ENCODE measurements at regions not wholly inside any gene's neighbourhood (a gene's known extent, or its start where the extent isn't known, plus 50 kb on each side); places are given as distances from the start of the nearest gene placed in this dataset.

DNA sequence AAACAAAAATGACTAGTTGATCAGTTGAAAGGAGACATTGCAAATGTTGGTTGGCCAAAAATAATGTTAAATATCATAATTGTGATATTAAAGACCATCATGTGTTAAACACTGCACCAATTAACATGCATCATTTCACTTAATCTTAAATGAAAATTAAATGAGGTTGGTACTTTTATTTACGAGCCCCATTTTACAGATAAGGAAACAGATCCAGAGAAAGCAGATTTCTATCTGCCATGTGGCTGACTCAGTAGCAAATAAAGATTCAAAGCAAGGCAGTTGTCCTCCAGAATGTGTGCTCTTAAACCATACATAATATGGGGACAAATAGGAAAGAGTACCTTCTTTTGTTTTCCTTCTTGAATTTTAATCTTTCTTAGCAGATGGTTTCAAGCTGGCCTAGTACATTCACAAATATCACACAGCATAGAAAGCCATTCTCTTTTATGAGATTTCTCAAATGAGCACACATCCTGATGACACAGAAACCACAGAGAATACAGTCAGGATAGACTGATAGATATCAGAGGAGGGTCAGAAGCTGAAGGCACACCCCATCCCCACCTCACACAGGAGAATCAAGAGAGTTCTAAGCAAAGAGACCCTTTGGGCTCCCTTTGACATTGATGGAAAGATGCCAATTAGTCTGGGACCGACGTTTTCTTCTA lies 647.9 kb upstream of the CAMK1G start:
- no peak for DNase-seq (ENCODE audit: extremely low spot score)
- Histone ChIP-seq H3K4me3 (no peak overlapping the region), H3K27ac (replicated peaks in 1 of 4) (no peak overlapping the region), H3K4me1 (no peaks in the 10 kb centered on the region), H3K36me3 (no peaks in the 10 kb centered on the region), H3K9me3 (no peaks in the 10 kb centered on the region), H3K27me3 (no peaks in the 10 kb centered on the region)
- TF ChIP-seq POLR2AphosphoS5 (IDR thresholded peaks at IDR 0.05) (no peak), EP300 (IDR thresholded peaks at IDR 0.05) (no peak)
- TF ChIP-seq, protein P1, sequence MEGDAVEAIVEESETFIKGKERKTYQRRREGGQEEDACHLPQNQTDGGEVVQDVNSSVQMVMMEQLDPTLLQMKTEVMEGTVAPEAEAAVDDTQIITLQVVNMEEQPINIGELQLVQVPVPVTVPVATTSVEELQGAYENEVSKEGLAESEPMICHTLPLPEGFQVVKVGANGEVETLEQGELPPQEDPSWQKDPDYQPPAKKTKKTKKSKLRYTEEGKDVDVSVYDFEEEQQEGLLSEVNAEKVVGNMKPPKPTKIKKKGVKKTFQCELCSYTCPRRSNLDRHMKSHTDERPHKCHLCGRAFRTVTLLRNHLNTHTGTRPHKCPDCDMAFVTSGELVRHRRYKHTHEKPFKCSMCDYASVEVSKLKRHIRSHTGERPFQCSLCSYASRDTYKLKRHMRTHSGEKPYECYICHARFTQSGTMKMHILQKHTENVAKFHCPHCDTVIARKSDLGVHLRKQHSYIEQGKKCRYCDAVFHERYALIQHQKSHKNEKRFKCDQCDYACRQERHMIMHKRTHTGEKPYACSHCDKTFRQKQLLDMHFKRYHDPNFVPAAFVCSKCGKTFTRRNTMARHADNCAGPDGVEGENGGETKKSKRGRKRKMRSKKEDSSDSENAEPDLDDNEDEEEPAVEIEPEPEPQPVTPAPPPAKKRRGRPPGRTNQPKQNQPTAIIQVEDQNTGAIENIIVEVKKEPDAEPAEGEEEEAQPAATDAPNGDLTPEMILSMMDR (IDR thresholded peaks at IDR 0.05), result no peak
- 70% methylated on average over 3 of the region's 3 CpGs for WGBS
- intact Hi-C loops (cut with DNase I), result no loop called here

DNA sequence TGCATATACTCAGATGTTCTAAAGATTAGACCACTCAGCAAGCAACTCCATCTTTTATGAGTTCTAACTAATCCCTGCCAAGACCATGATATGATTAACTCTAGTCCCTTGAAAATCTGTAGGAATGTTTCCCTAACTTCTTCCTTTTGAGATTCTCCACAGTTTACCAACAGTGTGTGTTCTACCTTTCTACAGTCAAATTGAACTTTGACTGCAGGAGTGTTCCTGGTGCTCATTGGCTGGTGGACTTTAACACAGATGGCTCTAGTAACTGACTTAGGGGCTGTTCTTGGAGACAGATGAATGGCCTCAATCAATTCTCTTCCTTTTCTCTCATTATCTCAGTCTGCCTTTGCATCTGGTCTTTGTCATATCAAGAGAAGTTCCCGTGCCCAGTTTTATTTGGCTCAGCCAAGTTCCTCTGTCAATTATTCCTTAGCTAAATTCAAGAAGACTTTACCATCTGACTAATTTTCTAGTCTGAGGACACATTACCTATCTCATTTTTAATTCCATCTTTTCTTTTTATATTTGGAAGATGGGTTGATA lies 643.9 kb upstream of the CAMK1G start:
- Histone ChIP-seq H3K27me3 (no peaks in the 10 kb centered on the region), H3K4me1 (peaks cover 0 to 4% (median 0%) of the 10 kb centered on the region in 4 donors), H3K27ac (replicated peaks in 1 of 4) (no peak overlapping the region), H3K36me3 (no peaks in the 10 kb centered on the region), H3K9me3 (no peaks in the 10 kb centered on the region), H3K4me3 (no peak overlapping the region)
- TF ChIP-seq POLR2A (IDR thresholded peaks at IDR 0.05; ENCODE audit: low read depth), result no peak
- no peak for TF ChIP-seq EP300 (IDR thresholded peaks at IDR 0.05)
- TF ChIP-seq, protein P1 (IDR thresholded peaks at IDR 0.05), result no peak
- TF ChIP-seq POLR2AphosphoS5 (IDR thresholded peaks at IDR 0.05), result no peak
- no peak for DNase-seq (ENCODE audit: extremely low spot score)
- intact Hi-C loops (cut with DNase I), result no loop called here
- WGBS, result 12% methylated on average over 1 of the region's 1 CpG

DNA sequence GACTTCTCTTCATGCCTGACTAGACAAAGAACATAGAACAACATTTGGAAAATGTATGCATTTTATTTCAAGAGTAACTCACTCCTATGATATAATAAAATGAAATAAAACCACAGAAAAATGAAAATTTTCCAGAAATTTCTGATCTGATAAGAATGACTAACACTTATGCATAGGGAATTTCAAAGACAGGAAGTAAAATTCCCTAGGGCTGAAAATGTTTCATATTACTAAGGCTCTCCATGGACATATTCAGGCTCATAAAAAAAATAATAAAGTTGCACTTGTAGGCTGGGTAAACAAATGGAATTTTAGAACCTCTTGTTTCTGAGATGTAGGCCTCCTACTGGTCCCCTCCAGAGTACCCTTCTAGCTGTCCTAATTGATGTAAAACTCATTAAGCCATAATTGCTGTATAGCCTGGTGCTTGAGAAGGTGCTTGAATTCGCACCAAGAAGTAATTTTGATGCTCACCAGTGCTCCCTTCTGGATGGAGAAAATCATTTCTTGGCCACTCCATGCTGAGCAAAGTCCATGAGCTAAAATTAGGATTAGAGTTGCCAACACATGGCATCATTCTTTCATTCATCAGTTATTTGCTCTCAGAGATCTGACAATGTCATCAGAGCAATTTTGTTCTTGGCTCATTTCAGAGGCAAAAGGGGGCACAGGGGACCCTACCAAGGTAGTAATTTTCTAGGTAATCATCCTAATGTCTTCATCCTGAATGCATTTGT lies 641.0 kb upstream of the CAMK1G start:
- intact Hi-C loops (cut with DNase I), result no loop called here
- WGBS, result 78% methylated on average over 1 of the region's 1 CpG
- Histone ChIP-seq H3K9me3 (no peaks in the 10 kb centered on the region), H3K4me1 (peaks cover 0 to 4% (median 0%) of the 10 kb centered on the region in 4 donors), H3K27ac (replicated peaks in 1 of 4) (no peak overlapping the region), H3K27me3 (no peaks in the 10 kb centered on the region), H3K36me3 (no peaks in the 10 kb centered on the region), H3K4me3 (no peak overlapping the region)
- TF ChIP-seq, protein P1 (IDR thresholded peaks at IDR 0.05), result no peak
- TF ChIP-seq EP300 (IDR thresholded peaks at IDR 0.05) (no peak), POLR2AphosphoS5 (IDR thresholded peaks at IDR 0.05) (no peak), POLR2A (IDR thresholded peaks at IDR 0.05; ENCODE audit: low read depth) (no peak)
- DNase-seq (ENCODE audit: extremely low spot score), result no peak

DNA sequence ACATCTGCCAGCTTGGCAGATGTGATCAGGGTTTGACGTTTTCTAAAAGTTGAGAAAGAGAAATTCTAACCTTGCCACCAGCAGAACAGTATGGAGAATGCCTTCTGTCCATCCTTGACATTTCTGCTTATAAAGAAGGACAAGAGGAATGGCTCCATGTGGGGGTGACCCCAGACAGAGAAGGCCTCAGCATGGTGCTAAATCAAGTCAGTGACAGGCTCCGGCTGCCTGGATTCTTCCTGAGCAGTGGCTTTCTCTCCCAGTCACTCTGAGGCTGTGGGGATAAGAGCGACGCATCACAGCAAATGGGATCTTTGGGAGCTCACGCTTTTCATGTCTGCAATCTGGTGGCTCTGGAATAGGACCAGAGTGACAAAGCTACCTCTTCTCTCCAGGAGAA lies 640.2 kb upstream of the CAMK1G start:
- TF ChIP-seq POLR2A (IDR thresholded peaks at IDR 0.05; ENCODE audit: low read depth) (no peak), EP300 (IDR thresholded peaks at IDR 0.05) (no peak), POLR2AphosphoS5 (IDR thresholded peaks at IDR 0.05) (no peak)
- TF ChIP-seq, protein P1 (IDR thresholded peaks at IDR 0.05), result no peak
- DNase-seq (ENCODE audit: extremely low spot score), result no peak
- Histone ChIP-seq H3K9me3 (no peaks in the 10 kb centered on the region), H3K27me3 (no peaks in the 10 kb centered on the region), H3K4me1 (peaks cover 0 to 4% (median 0%) of the 10 kb centered on the region in 4 donors), H3K27ac (replicated peaks in 1 of 4) (no peak overlapping the region), H3K36me3 (no peaks in the 10 kb centered on the region), H3K4me3 (no peak overlapping the region)
- WGBS, result 96% methylated on average over 5 of the region's 5 CpGs
- intact Hi-C loops (cut with DNase I), result no loop called here
